HL-60 (cell line): ENCODE measurements at regions not wholly inside any gene's neighbourhood (a gene's known extent, or its start where the extent isn't known, plus 50 kb on each side); places are given as distances from the start of the nearest gene placed in this dataset.

Source experiments
- DNase-seq, 2 experiments: peaks; one replicate each; pipeline ENCODE4 v3.0.0-alpha.2; 2010 to 2020; ENCODE audit warnings: low read depth in 1 of 2, low spot score in 1 of 2
- H3K27ac ChIP-seq: fragments of 250-450 bp; sonication (Bioruptor Pico); replicated peaks from 2 replicates; pipeline ENCODE4 v1.5.1; 2020; ENCODE audit warnings: mild to moderate bottlenecking, moderate library complexity
- H3K27me3 ChIP-seq: fragments of 250-450 bp; sonication (Bioruptor Pico); 2 replicates; pipeline ENCODE4 v1.5.1; 2021; ENCODE audit warnings: mild to moderate bottlenecking, moderate library complexity; ENCODE audit not compliant: insufficient read depth, poor library complexity, severe bottlenecking
- H3K4me3 ChIP-seq: replicated peaks from 2 replicates; pipeline ENCODE4 v1.5.1; 2011; ENCODE audit warnings: mild to moderate bottlenecking, control low read depth, low read length; ENCODE audit not compliant: insufficient read depth
- CTCF ChIP-seq: IDR thresholded peaks from one replicate; pipeline ENCODE4 v1.5.1; 2011; ENCODE audit warnings: low read length, control low read depth, inconsistent platforms; ENCODE audit not compliant: insufficient read depth
- GABPA ChIP-seq: IDR thresholded peaks from 2 replicates; pipeline ENCODE4 v1.6.1; 2012; ENCODE audit warnings: low read depth
- POLR2AphosphoS5 ChIP-seq: IDR thresholded peaks from 2 replicates; pipeline ENCODE4 v1.6.1; 2012; ENCODE audit warnings: low read depth
- REST ChIP-seq: IDR thresholded peaks from 2 replicates; pipeline ENCODE4 v1.6.1; 2012; ENCODE audit warnings: low read depth; ENCODE audit not compliant: insufficient replicate concordance
- SPI1 ChIP-seq: IDR thresholded peaks from 2 replicates; pipeline ENCODE4 v1.6.1; 2012; ENCODE audit warnings: low read depth, mild to moderate bottlenecking, borderline replicate concordance

- Histone ChIP-seq H3K27me3 (no peaks in the 10 kb centered on the region), H3K27ac (no peak overlapping the region), H3K4me3 (no peak overlapping the region)
- TF ChIP-seq SPI1 (no peak), REST (no peak), CTCF (no peak), POLR2AphosphoS5 (no peak), GABPA (no peak)
- DNase-seq = no peak
Observed at GRCh38 chr2:183809404-183809803, 685.2 kb downstream of the NUP35 start.

- DNase-seq = no peak
- Histone ChIP-seq H3K27ac (no peak overlapping the region), H3K4me3 (no peak overlapping the region), H3K27me3 (no peaks in the 10 kb centered on the region)
- no peak for TF ChIP-seq CTCF
- TF ChIP-seq SPI1 = no peak
- TF ChIP-seq GABPA = no peak
- no peak for TF ChIP-seq REST
- no peak for TF ChIP-seq POLR2AphosphoS5
Observed at GRCh38 chr2:183811281-183811680, 687.0 kb downstream of the NUP35 start.

GRCh38 chr2:183812091-183812490 lies 687.8 kb downstream of the NUP35 start:
- H3K27me3 ChIP-seq = no peaks in the 10 kb centered on the region

More at GRCh38 chr2:183812091-183812490, 687.8 kb downstream of the NUP35 start:
- no peak overlapping the region for H3K4me3 ChIP-seq
- TF ChIP-seq POLR2AphosphoS5 = no peak
- no peak for TF ChIP-seq SPI1
- TF ChIP-seq CTCF = no peak
- DNase-seq = no peak
- H3K27ac ChIP-seq = no peak overlapping the region
